ENCODE measurements at regions not wholly inside any gene's neighbourhood (a gene's known extent, or its start where the extent isn't known, plus 50 kb on each side); places are given as distances from the start of the nearest gene placed in this dataset.

GRCh38 chr7:41755096-41755495 lies 52.2 kb upstream of the INHBA start:
- TF ChIP-seq CTCF (IDR thresholded peaks at IDR 0.05; ENCODE audit: low read depth, low read length) (no peak), EZH2phosphoT487 (IDR thresholded peaks at IDR 0.05; ENCODE audit: low read depth) (no peak)
